ENCODE measurements at regions not wholly inside any gene's neighbourhood (a gene's known extent, or its start where the extent isn't known, plus 50 kb on each side); places are given as distances from the start of the nearest gene placed in this dataset.

DNA sequence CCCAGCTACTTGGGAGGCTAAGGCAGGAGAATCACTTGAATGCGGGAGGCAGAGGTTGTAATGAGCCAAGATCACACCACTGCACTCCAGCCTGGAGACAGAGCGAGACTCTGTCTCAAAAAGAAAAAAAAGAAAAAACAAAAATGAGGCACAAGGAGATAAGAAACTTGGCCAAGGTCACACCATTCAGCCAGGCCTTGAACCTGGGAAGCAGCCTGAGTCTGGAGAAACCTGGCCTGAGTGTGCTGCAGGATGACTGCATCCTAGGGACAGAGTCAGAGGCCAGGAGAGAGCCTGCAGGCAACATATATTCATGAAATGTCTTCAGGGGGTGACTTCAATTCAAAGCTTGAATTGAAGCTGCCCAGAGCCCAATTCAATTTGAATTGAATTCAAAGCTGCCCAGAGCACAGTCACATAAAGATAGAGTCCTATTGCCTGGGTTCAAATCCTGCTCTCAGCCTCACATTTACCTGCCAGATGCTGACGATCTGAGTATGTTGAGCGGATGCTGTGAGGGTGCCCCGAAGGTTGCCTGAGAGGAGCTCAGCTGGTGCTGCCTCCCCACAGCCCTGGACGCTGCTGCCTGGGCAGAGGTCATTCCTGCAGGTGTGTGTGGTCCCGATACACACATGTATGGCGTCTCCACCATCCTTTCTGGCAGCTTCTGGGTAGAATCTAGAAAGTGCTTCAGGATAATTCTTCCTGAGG lies 307.7 kb downstream of the AJAP1 start:
- no peak for DNase-seq (ENCODE audit: low read depth)

DNA sequence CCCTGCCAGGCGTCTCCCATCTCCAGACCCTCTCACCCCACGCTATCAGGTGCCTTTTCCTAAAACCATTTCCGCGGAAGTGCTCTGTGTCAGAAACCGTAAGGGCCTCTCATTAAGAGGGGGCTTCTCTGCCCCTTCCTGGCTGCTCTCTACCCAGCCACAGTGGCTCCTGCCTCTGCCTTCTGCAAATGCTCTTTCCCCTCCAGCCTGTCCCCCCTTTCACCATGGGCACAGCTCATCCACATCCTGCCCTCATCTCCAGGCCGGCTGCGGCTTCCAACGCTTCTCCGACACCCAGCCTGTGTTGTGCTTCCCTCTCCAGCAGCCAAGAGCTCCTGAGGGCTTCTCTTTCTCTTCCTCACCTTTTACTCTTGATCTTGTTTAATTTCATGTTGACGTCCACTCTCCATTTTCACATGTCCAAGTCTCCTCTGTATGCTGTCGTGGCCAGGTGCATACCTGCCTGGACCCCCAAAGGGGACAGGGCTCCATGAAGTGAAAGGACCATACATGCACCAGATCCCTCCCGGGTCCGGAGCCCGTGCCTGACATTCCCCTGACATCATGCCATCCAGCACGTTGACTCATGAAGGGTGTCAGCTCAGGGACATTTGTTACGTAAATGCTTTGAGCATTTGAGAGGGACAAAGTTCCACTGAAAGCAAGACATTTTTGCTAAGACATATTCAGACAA lies 306.5 kb downstream of the AJAP1 start:
- DNase-seq (ENCODE audit: low read depth), result no peak

DNA sequence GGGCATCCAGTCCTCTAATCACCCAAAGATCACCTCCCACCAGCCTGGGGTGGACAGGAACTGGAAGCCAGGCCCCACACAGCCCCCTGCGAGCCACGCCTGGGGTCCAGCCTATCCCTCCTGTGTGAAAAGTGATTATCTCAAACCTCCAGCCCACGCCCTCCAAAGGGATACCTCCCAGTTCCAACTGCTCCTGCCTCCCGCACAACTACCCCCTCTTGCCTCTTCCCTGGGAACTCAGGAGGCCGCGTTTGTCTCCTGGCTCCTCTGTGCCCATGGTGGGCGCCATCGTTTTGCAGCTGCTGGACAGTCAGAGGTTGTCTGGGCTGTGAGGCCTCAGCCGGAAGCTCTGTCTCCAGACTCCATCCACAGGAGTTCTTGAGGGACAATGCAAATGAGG lies 305.9 kb downstream of the AJAP1 start:
- no peak for DNase-seq (ENCODE audit: low read depth)

DNA sequence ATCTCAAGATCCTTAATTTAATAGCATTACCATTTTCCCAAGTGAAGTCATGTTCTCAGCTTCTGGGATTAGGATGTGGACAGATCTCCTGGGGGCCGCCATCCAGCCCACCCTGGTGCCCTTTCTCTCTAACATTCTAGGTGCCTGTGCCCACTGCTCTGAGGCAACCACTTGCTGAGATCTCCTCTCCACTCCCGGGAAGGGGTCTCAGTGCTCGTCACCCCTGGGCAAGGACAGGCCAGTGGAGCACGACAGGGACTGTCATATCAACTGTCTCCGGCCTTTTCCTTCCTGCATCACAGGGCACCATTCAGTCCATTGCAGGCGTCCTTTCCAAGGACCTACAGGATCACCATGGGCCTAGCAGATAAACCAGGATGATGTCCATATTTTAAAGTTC lies 304.8 kb downstream of the AJAP1 start:
- no peak for DNase-seq (ENCODE audit: low read depth)

DNA sequence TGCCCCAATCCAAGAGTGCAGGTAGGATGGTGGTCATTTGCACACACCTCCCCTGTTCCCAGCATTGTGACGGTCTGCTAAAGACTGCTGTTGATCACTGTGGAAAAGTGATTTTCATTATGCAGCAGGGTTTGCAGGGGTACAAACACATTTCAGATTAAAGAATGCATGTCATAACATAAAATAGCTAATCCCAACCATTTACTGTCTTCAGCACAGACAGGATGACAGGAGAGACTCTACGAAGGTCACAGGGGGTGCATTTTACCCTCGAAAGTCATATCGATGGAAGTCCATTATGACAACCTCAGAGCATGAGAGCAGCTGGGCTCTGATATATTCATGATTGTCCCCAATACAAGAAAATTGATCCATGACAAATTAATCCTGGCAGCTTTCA lies 302.6 kb downstream of the AJAP1 start:
- DNase-seq (ENCODE audit: low read depth), result no peak

DNA sequence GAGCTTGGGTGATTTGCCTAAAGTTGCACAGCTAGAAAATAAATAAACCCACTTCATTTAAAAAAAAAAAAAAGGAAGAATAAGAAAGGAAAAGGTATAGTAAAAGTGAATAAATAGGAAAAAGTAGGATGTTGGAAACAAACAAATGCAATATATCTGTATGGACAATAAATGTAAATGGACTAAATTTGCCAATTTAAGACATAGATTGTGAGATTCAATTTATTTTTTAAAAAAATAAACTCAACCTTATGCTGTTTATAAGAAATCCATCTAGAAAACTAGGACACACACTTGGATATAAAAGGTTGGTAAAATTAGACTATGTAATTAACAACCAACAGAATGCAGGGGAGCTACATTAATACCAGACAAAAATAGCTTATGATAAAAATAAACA lies 300.0 kb downstream of the AJAP1 start:
- no peak for DNase-seq (ENCODE audit: low read depth)

DNA sequence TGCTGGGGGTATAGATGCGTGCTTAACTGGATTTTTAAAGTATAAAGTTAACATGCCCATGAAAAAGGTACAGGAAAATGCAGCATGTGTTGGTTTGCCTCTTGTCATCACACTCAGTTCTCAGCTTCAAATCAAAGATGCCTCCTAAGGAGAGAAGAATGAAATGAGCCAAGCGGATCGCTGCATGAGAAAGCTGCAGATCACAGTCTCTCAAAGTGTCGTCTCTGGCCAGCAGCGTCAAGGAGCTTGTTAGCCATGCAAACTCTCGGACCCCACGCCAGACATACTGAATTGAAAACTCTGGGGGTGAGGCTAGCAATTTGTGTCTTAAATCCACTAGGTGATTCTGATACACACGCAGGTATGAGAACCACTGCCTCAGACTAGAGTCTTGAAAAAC lies 297.2 kb downstream of the AJAP1 start:
- no peak for DNase-seq (ENCODE audit: low read depth)

DNA sequence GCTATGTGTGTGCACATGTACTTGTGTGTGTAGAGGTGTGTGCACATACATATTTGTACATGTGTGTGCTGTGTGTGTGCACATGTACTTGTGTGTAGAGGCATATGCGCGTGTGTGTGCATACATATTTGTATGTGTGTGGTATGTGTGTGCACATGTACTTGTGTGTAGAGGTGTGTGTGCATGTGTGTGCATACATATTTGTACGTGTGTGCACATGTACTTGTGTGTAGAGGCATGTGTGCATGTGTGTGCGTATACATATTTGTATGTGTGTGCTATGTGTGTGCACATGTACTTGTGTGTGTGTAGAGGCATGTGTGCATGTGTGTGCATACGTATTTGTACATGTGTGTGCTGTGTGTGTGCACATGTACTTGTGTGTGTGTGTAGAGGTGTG lies 291.9 kb downstream of the AJAP1 start:
- no peak for DNase-seq (ENCODE audit: low read depth)

DNA sequence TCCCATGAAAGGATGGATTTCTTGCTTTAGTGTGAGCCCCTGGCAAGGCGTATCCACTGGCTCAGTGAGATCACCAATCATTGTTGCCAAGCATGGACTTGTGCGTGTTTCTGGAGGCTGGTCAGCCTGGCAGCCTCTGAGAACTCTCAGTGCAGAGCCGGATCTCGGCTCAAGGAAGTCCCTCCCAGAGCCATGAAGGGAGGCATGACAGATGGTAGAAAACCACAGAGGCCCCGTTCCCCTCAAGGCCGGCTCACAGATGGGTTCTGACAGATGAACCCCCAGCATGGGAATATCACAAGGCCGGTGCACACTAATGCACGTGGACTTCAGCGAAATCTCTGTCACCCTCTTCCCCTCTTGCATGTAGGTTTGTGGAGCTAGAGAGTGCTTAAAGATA lies 290.5 kb downstream of the AJAP1 start:
- no peak for DNase-seq (ENCODE audit: low read depth)

DNA sequence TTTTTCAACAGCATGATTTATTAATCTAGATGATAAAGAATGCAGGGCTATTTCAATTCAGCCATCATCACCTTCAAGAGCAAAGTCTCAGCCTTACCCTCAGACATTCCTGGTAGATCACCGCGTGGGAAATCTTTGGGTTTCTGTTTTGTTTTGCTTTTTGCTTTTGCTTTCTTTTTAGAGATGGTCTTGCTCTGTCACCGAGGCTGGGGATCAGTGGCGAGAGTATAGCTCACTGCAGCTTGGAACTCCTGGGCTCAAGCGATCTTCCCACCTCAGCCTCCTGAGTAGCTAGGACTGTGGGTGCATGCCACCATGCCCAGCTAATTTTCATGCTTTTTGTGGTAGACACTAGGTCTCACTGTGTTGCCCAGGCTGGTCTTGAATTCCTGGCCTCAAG lies 289.7 kb downstream of the AJAP1 start:
- DNase-seq (ENCODE audit: low read depth), result no peak

DNA sequence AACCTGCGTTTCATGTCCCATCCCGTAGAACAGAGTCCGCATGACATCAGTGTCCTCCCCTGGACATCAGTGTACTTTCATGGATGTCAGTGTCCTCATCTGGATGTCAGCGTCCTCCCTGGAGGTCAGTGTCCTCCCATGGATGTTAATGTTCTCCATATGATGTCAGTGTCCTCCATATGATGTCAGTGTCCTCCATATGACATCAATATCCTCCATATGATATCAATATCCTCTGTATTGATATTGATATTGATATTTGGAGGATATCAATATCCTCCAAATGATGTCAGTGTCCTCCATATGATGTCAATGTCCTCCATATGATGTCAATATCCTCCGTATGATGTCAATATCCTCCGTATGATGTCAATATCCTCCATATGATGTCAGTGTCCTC lies 284.9 kb downstream of the AJAP1 start:
- DNase-seq (ENCODE audit: low read depth), result no peak

DNA sequence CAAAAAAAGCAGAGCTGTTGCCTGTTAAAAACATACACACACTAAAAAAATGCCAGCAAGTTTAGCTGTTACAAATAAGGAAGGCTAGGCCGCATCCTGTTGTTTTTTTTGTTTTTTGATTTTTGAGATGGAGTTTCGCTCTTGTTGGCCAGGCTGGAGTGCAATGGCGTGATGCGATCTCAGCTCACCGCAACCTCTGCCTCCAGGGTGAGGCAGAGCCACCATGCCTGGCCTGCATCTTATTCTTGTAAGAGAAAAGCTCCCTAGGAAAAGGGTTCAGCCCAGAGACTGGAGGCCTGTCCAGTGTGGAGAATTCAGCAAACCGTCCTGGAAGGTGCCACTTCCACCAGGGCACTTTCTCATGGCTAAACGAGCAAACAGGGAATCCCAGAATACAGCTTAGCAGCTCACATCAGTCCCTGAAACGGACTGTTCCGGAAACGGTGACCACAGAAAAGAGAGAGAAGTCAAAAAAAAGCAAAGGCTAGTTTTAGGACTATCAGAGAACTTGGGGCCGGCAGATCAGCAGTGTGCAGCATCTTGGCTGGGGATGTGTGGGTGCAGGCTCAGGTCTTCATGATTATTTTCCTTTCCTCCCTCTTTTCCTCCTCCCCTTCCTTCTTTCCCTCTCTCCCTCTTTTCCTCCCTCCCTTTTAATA lies 283.6 kb downstream of the AJAP1 start:
- DNase-seq (ENCODE audit: low read depth), result no peak

DNA sequence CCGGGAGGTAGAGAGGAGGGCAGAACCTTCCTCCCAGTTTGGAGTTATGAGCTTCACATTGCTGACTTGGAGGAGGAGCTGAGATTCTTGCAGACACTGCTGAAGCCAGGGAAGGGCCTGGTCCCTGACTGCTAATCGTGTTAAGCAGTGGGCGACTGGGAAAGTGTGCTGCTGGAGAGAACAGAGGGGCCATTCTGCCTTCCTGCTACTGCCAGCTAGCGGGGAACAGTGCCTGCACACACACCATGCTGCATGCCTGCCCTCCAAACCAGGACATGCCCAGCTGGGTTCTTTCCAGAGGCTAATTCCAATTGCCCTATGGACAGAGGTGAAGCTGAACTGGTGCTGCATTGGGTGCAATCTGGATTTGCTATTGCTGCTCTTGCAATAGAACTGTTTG lies 281.4 kb downstream of the AJAP1 start:
- no peak for DNase-seq (ENCODE audit: low read depth)

DNA sequence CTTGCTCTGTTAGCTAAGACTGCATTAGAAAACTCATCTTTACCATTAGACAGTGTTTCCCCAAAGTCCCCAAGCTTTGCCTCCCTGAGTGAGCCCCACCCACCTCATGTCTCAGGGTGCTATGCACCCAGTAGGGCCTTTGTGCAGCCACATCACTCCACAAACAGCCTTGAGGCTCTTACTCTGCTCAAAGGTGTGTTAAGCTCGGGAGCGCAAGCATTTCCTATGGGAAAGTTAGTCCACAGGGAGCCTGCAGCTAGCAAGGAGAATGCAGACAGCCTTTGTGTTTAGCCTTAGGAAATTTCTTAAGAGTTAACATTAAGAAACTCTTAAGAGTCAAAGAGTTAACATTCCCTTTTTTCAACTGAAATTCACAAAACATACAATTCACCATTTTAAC lies 278.8 kb downstream of the AJAP1 start:
- DNase-seq (ENCODE audit: low read depth), result no peak

DNA sequence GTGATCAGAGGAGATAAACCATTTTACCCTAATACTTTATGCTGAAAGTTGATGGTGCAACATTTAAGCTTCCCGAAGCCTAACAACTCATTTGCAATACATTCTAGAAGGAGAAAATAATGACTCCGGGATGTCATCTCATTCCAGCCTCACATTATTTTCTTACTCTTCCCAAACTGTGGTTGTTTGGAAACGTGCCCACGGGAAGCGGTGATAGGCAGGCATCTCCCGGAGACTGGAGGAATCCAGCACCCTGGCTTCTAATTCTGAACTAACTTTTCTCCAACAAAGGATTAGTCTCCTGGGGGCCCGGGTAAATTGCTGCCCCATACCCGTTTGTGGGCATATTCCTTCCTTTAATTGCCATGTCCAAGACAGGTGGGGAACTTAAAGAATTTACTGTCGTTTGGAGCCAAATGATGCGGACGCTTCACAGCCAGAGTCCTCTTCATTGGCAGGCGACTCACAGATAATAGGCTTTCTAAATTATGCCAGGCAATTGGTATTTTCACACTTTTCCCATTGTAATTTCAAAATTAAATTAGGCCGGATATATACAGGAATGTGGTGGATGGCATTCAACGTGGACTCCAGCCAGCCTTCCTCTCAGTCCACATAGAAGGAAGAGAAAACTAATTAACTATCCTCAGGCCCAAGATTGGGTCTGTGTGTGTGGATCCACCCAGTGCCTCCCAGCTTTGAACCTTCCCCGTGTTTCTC lies 278.1 kb downstream of the AJAP1 start:
- DNase-seq (ENCODE audit: low read depth), result no peak

DNA sequence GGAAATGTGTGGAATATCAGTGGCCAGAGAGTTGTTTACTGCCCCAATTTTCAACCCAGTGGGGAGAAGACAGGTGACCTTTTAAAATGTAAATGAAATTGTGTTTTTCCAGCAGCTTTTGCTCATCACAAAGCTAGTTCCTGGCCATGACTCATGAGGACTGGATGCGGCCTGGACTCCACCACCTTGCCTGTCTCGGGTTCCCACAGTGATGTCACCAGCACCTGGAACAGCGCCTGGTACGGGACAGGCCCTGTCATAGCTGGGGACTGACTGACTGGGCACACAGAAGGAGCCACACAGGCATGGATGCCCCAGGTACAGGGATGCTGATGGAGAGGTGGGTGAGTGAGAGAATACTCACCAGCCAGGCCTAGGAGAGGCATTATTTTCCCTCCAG lies 277.1 kb downstream of the AJAP1 start:
- no peak for DNase-seq (ENCODE audit: low read depth)

DNA sequence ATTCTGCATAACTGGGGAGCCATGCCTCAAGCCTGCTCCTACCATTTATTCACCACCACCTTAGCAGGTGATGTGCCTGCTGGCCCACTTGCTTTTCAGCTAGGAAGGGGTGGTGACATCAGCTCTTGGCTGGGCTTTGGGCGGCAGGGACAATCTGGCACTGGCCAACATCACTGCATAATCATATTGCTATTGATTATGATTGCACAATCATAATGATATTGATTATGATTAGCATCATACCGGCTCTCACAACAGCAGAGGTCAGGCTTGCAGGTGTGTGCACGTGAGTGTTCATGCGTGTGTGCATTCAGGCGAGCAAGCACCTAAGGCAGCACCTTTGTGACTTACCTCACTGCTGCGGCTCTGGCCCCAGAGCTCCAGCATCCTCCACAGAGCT lies 273.8 kb downstream of the AJAP1 start:
- DNase-seq (ENCODE audit: low read depth), result no peak

DNA sequence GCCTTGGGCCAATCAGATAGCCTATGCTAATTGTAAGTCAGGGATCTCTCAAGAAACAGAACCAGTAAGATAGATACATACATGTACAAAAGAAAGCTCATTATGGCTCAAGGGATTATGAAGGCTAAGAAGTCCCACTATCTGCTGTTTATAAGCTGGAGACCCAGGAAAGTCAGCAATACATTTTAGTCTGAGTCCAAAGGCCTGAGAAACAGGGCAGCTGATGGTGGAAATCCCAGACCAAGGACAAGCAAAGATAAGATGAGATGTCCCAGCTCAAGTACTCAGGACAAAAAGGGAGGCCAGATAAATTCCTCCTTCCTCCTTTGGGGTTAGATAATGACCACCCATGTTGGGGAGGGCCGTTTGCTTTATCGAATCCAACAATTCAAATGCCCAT lies 269.9 kb downstream of the AJAP1 start:
- no peak for DNase-seq (ENCODE audit: low read depth)

DNA sequence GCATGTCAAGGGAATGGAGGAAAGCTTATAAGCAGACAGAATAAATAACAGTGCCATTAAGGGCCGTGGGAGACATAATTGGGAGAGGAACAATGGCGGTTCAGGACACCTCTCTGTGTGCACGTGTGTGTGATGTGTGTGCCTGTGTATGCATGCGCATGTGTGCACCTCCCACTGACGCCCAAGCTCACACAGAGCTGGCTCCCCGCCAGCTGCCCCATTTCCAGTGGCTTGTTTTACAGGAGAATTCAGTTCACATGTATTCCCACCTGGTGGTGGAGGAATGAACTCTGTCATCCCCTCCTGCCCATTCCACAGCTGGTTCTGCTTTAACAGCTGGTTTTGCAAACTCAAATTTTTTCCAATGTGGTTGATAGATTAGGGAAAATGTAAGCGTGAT lies 262.2 kb downstream of the AJAP1 start:
- no peak for DNase-seq (ENCODE audit: low read depth)

DNA sequence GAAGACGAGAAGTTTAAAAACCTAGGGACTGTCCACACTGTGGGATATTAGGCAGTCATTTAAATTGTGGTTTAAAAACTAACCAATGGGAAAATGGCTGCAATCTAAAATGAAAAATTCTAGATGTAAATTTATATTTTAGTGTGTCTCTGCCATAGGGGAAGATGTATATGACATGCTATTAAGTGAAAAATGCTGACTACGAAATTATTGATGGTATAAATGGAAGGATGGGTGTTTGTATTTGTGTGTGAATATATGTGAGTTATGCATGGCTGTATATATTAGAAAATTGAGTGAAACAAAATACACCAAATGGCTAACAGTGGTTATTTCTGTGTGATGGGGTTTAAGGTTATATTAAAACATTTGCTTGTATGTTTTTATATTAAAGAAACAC lies 260.7 kb downstream of the AJAP1 start:
- no peak for DNase-seq (ENCODE audit: low read depth)

DNA sequence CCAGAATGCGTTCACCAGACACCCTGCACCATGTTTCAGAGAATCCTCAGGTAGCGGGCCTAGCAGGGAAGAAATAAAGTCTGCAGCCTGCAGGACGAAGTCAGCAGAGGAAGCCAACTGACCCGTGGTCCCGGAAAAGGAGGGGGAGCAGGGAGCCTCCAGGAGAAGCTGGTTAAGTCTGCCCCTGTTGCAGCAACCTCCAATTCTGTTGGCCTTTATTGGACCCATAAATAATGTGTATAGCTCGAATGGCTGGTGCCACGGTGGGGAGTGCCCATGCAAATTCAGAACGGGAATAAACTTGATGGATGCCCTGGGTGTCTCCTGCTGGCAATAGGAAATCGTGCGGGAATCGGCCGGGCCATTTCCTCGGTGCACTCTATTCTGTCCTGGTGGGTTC lies 254.1 kb downstream of the AJAP1 start:
- no peak for DNase-seq (ENCODE audit: low read depth)

DNA sequence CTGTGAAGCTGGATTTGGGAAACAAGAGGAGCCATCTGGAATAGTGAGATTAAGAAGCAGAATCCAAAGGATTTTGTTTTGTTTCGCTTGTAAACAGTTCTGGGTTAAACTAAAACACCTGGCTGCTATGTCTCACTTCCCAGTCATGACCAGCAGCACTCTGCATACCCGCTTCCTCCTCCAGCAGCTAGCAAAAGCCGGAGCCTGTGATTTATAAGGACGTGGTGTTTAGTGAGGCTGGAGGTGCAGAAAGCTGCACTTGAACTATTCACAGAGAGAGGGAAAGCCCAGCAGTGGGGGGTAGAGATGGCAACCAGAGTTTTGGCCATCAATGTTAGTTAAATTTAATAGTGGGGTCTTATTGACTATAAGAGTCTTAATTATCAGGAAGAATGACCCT lies 240.2 kb downstream of the AJAP1 start:
- DNase-seq (ENCODE audit: low read depth), result no peak

DNA sequence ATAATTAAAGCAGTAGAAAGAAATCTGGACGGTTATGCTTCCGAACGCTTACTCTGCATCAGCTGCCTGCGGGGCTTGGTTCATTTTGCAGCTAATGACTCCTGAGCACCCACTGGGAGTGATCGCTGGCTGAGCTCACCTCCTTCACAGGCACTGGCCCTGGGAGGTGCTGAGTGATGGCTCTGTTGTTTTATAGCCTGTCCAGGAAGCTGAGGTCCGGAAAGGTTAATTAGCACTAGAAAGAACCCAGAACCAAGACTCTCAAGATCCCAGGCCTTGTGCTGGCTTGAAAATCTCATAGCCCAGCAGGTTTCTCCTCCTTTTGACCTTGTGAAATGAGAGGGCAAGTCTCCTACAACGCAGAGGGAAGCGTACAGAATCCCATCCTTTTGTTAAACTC lies 226.2 kb downstream of the AJAP1 start:
- no peak for DNase-seq (ENCODE audit: low read depth)

All from activated T-cell treated with anti-CD3 and anti-CD28 coated beads for 1 hour (primary cell).